MM.1S (cell line): ENCODE measurements at regions not wholly inside any gene's neighbourhood (a gene's known extent, or its start where the extent isn't known, plus 50 kb on each side); places are given as distances from the start of the nearest gene placed in this dataset.

Experiments
- DNase-seq: peaks from one replicate; pipeline ENCODE4 v3.0.0-alpha.2; 2015
- H2AFZ ChIP-seq: fragments of 300-600 bp; sonication (generic); 2 replicates; pipeline ENCODE4 v1.6.0; 2016; ENCODE audit warnings: antibody characterized with exemption, low read length
- H3F3A ChIP-seq: fragments of 300-600 bp; sonication (generic); 2 replicates; pipeline ENCODE4 v1.6.1; 2016; ENCODE audit warnings: mild to moderate bottlenecking, antibody characterized with exemption, low read length, moderate library complexity, mixed read lengths; ENCODE audit not compliant: insufficient read depth
- H3K27ac ChIP-seq: fragments of 300-600 bp; sonication (generic); 2 replicates; pipeline ENCODE4 v1.5.1; 2016; ENCODE audit warnings: mild to moderate bottlenecking, low read length
- H3K27me3 ChIP-seq: fragments of 300-600 bp; sonication (generic); replicated peaks from 2 replicates; pipeline ENCODE4 v1.6.0; 2016; ENCODE audit warnings: low read length; ENCODE audit not compliant: insufficient read depth
- H3K36me3 ChIP-seq: fragments of 300-600 bp; sonication (generic); replicated peaks from 2 replicates; pipeline ENCODE4 v1.6.1; 2016; ENCODE audit warnings: mild to moderate bottlenecking, low read length, mixed read lengths; ENCODE audit not compliant: insufficient read depth
- H3K4me1 ChIP-seq: fragments of 300-600 bp; sonication (generic); 2 replicates; pipeline ENCODE4 v1.6.1; 2016; ENCODE audit warnings: low read length, mixed read lengths
- H3K4me2 ChIP-seq: fragments of 300-600 bp; sonication (generic); 2 replicates; pipeline ENCODE4 v1.6.0; 2016; ENCODE audit warnings: low read depth, low read length
- H3K4me3 ChIP-seq: fragments of 300-600 bp; sonication (generic); 2 replicates; pipeline ENCODE4 v1.5.1; 2016; ENCODE audit warnings: low read length, mixed read lengths
- H3K79me2 ChIP-seq: fragments of 300-600 bp; sonication (generic); 2 replicates; pipeline ENCODE4 v1.6.1; 2016; ENCODE audit warnings: mixed run types, low read length, mixed read lengths
- H3K9ac ChIP-seq: fragments of 300-600 bp; sonication (generic); 2 replicates; pipeline ENCODE4 v1.6.1; 2016; ENCODE audit warnings: low read length, mixed read lengths
- H3K9me2 ChIP-seq: fragments of 300-600 bp; sonication (generic); replicated peaks from 2 replicates; pipeline ENCODE4 v1.6.1; 2016; ENCODE audit warnings: mild to moderate bottlenecking, low read length, mixed read lengths; ENCODE audit not compliant: insufficient read depth
- H3K9me3 ChIP-seq: fragments of 300-600 bp; sonication (generic); replicated peaks from 2 replicates; pipeline ENCODE4 v1.6.1; 2016; ENCODE audit warnings: mild to moderate bottlenecking, low read length, mixed read lengths; ENCODE audit not compliant: insufficient read depth
- H4K20me1 ChIP-seq: fragments of 300-600 bp; sonication (generic); 2 replicates; pipeline ENCODE4 v1.6.1; 2016; ENCODE audit warnings: mild to moderate bottlenecking, low read length, moderate library complexity, mixed read lengths; ENCODE audit not compliant: insufficient read depth
- EZH2 ChIP-seq: fragments of 300-600 bp; sonication (generic); optimal IDR thresholded peaks from 2 replicates; pipeline ENCODE3; 2017; ENCODE audit warnings: low read depth, mild to moderate bottlenecking, antibody characterized with exemption, low read length, mixed read lengths
- EZH2phosphoT487 ChIP-seq: fragments of 300-600 bp; sonication (generic); IDR thresholded peaks from 2 replicates; pipeline ENCODE4 v1.6.1; 2018; ENCODE audit warnings: antibody characterized with exemption, low read length
- TF ChIP-seq, protein P1 (sequence below): fragments of 300-600 bp; sonication (generic); IDR thresholded peaks from 2 replicates; pipeline ENCODE4 v1.5.1; 2016; ENCODE audit warnings: antibody characterized with exemption, low read length, mixed read lengths

- H2AFZ ChIP-seq: no peak overlapping the region
- DNase-seq: no peak
- TF ChIP-seq, protein P1, sequence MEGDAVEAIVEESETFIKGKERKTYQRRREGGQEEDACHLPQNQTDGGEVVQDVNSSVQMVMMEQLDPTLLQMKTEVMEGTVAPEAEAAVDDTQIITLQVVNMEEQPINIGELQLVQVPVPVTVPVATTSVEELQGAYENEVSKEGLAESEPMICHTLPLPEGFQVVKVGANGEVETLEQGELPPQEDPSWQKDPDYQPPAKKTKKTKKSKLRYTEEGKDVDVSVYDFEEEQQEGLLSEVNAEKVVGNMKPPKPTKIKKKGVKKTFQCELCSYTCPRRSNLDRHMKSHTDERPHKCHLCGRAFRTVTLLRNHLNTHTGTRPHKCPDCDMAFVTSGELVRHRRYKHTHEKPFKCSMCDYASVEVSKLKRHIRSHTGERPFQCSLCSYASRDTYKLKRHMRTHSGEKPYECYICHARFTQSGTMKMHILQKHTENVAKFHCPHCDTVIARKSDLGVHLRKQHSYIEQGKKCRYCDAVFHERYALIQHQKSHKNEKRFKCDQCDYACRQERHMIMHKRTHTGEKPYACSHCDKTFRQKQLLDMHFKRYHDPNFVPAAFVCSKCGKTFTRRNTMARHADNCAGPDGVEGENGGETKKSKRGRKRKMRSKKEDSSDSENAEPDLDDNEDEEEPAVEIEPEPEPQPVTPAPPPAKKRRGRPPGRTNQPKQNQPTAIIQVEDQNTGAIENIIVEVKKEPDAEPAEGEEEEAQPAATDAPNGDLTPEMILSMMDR: no peak
- TF ChIP-seq EZH2: no peak
- no peak for TF ChIP-seq EZH2phosphoT487
Measured at GRCh38 chr2:155852156-155852555, 480.4 kb downstream of the NR4A2 start.

DNA sequence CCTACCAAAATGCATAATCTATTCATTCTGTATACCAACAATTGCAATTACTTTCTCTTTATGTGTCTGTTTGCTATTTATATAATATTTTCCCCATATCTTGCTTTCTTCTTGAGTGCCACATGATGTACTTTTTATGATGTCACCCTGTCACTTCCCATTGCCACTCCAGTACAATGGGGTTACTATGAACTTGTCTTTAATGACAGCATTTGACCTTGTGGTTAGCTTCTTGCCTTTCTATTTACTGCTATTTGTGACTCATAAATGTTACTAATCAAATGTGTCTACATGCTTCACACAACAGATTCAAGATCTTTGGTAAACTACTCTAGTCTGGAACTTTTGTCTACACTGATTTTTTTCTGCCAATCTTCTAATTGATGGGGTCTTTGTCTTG lies 486.3 kb downstream of the NR4A2 start:
- TF ChIP-seq EZH2 (no peak), EZH2phosphoT487 (no peak)
- TF ChIP-seq, protein P1: no peak
- Histone ChIP-seq H2AFZ (no peak overlapping the region), H3K36me3 (no peaks in the 10 kb centered on the region), H3K9me2 (no peaks in the 10 kb centered on the region), H3K9ac (no peak overlapping the region), H3K4me3 (no peak overlapping the region), H4K20me1 (no peaks in the 10 kb centered on the region), H3K9me3 (no peaks in the 10 kb centered on the region), H3K27me3 (no peaks in the 10 kb centered on the region), H3K27ac (no peak overlapping the region), H3K79me2 (no peaks in the 10 kb centered on the region), H3K4me2 (no peak overlapping the region), H3K4me1 (no peaks in the 10 kb centered on the region), H3F3A (no peaks in the 10 kb centered on the region)
- no peak for DNase-seq

More at GRCh38 chr2:155852156-155852555, 480.4 kb downstream of the NR4A2 start:
- H3K9me3 ChIP-seq: no peaks in the 10 kb centered on the region
- no peaks in the 10 kb centered on the region for H3K4me1 ChIP-seq
- H3K4me3 ChIP-seq: no peak overlapping the region
- no peak overlapping the region for H3K9ac ChIP-seq
- no peaks in the 10 kb centered on the region for H3K27me3 ChIP-seq
- H4K20me1 ChIP-seq: no peaks in the 10 kb centered on the region
- H3K27ac ChIP-seq: no peak overlapping the region
- no peaks in the 10 kb centered on the region for H3F3A ChIP-seq
- H3K79me2 ChIP-seq: no peaks in the 10 kb centered on the region
- H3K36me3 ChIP-seq: no peaks in the 10 kb centered on the region
- no peaks in the 10 kb centered on the region for H3K9me2 ChIP-seq
- no peak overlapping the region for H3K4me2 ChIP-seq

GRCh38 chr2:155844461-155844860 lies 488.1 kb downstream of the NR4A2 start:
- Histone ChIP-seq H3K4me3 (no peak overlapping the region), H4K20me1 (no peaks in the 10 kb centered on the region), H3K9ac (no peak overlapping the region), H3K27ac (no peak overlapping the region), H3K4me2 (no peak overlapping the region), H3K36me3 (no peaks in the 10 kb centered on the region), H2AFZ (no peak overlapping the region), H3F3A (no peaks in the 10 kb centered on the region), H3K9me2 (no peaks in the 10 kb centered on the region), H3K4me1 (no peaks in the 10 kb centered on the region), H3K79me2 (no peaks in the 10 kb centered on the region), H3K27me3 (no peaks in the 10 kb centered on the region), H3K9me3 (no peaks in the 10 kb centered on the region)
- TF ChIP-seq EZH2phosphoT487 (no peak), EZH2 (no peak)
- TF ChIP-seq, protein P1: no peak
- DNase-seq: no peak

- Histone ChIP-seq H3K4me3 (no peak overlapping the region), H4K20me1 (no peaks in the 10 kb centered on the region), H3K9me2 (no peaks in the 10 kb centered on the region), H3K4me2 (no peak overlapping the region), H3K27ac (no peak overlapping the region), H3K36me3 (no peaks in the 10 kb centered on the region), H3K27me3 (no peaks in the 10 kb centered on the region), H3K4me1 (no peaks in the 10 kb centered on the region), H3F3A (no peaks in the 10 kb centered on the region), H3K79me2 (no peaks in the 10 kb centered on the region), H3K9ac (no peak overlapping the region), H2AFZ (no peak overlapping the region), H3K9me3 (no peaks in the 10 kb centered on the region)
- TF ChIP-seq, protein P1: no peak
- TF ChIP-seq EZH2 (no peak), EZH2phosphoT487 (no peak)
- no peak for DNase-seq
Measured at GRCh38 chr2:155842103-155842502, 490.4 kb downstream of the NR4A2 start.
